ENCODE measurements at regions not wholly inside any gene's neighbourhood (a gene's known extent, or its start where the extent isn't known, plus 50 kb on each side); places are given as distances from the start of the nearest gene placed in this dataset.

GRCh38 chr18:51862051-51862715 lies 477.8 kb upstream of the DCC start:
- DNase-seq, result no peak

- no peak for DNase-seq
Observed at GRCh38 chr18:51864219-51864965, 475.6 kb upstream of the DCC start.

- no peak for DNase-seq
Observed at GRCh38 chr18:51865538-51865937, 474.5 kb upstream of the DCC start.

- DNase-seq, result no peak
Observed at GRCh38 chr18:51867767-51868166, 472.2 kb upstream of the DCC start.

GRCh38 chr18:51878724-51879123 lies 461.3 kb upstream of the DCC start:
- no peak for DNase-seq

GRCh38 chr18:51879329-51879728 lies 460.7 kb upstream of the DCC start:
- no peak for DNase-seq

- no peak for DNase-seq
Observed at GRCh38 chr18:51881394-51881793, 458.6 kb upstream of the DCC start.

DNA sequence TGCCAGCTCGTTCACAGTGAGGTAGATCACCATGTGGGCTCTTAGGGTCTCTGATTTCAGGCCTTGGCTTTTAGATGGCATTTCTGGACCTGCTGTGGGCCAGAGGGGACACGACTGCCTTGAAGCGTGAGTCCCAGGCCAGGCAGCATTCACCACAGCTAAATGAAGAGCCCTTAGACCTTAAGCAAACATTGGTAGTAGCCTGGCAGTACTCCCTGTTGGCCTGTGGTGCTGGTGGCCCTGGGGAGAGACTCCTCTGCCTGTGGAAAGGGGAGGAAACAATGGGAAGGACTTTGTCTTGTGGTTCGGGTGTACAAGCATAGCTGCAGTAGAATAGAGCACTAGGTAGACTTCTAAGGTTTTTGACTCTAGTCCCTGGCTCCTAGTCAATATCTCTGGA lies 456.0 kb upstream of the DCC start:
- DNase-seq, result no peak

GRCh38 chr18:51890762-51891161 lies 449.2 kb upstream of the DCC start:
- DNase-seq, result no peak

DNA sequence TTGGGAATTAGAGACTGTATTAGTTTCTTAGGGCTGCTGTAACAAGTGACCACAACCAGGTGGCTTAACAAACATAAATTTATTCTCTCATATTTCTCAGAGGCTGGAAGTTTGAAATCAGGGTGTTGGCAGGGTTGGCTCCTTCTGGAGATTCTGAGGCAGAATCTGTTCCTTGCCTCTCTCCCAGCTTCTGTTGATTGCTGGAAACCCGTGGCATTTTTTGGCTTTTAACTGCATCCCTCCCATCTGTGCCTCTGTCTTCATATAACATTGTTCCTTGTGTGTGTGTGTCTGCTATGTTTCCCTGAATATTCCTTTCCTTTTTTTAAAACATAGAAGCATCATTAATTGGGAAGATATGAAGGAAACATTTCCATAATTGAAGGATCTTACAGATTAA lies 448.1 kb upstream of the DCC start:
- DNase-seq, result no peak

DNA sequence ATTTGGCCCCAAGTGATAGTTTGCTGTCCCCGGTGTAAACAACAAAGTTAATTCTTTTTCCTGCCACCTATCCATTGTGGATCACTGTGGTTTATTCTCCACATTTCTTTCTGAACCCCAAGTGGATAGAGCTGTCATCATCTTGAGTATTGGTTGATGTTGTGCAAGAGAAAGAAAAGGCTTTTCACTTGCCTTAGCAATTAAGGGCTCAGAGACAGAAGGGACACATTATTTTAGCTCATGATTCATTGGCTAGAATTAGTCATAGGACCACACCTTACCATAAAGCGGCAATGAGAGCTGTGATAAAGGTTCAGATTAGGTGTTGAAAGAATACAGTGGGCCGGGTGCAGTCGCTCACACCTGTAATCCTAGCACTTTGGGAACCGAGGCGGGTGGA lies 442.1 kb upstream of the DCC start:
- DNase-seq, result no peak

DNA sequence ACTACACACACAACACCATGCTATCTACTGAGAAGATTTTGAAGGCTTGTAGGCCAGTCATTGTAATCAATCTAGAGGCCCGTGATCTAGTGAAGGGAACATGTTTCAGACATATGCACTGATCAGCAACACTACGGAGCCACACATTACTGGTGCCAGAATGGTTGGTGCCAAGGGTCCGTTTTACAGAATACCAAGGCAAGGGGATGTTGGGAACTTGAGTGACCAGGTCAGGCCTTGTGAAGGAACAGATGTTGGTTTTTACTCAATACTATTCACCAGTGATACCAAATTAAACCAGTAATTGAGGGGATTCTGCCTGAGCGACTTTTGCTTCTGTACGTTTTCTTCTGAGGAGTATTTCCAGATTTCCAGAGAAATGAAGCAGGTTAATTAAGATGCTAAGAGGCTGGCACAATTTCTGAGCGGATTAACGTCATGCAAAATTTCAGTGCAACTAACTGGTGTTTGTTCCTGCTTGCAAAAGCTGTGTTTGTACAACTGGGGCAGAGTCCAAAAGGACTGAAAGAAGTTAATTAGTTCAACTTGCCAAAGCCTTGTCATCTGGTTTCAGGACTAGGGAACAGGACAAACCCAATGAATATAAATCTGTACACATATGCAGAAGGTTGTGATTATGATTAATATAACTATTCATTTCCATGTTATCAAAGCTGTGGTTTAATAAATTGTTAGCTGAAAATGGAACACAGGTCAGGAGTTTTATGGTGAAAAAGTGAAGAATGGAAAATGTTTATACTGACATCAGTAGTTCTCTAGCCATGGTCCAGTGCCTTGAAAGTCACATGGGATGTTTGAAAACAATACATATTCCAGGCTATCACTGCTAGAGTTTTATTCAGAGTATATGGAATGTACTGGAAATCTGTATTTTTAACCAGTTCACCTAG lies 432.1 kb upstream of the DCC start:
- no peak for DNase-seq

- no peak for DNase-seq
Observed at GRCh38 chr18:51908598-51908944, 431.4 kb upstream of the DCC start.

GRCh38 chr18:51911584-51911983 lies 428.4 kb upstream of the DCC start:
- no peak for DNase-seq

GRCh38 chr18:51912381-51912780 lies 427.6 kb upstream of the DCC start:
- no peak for DNase-seq

- no peak for DNase-seq
Observed at GRCh38 chr18:51915176-51915575, 424.8 kb upstream of the DCC start.

- no peak for DNase-seq
Observed at GRCh38 chr18:51921862-51922261, 418.1 kb upstream of the DCC start.

DNA sequence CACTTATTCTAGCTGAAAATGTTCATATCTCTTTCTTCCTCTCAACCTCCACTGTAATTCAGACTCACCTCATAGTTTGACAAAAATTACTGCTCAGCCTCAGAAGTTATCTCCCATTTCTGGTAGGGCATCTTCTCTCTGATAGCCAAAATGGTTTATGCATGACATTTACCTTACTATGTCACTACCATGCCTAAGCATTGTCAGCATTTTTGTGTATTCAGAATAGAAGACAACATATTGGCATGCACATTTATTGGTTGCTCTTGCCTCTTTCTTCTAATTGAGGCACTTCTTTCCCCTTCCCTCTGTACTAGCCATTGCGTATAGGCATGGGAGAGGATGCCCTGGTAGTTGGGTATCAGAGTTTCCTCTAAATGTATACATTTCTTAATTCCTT lies 406.1 kb upstream of the DCC start:
- DNase-seq, result no peak

DNA sequence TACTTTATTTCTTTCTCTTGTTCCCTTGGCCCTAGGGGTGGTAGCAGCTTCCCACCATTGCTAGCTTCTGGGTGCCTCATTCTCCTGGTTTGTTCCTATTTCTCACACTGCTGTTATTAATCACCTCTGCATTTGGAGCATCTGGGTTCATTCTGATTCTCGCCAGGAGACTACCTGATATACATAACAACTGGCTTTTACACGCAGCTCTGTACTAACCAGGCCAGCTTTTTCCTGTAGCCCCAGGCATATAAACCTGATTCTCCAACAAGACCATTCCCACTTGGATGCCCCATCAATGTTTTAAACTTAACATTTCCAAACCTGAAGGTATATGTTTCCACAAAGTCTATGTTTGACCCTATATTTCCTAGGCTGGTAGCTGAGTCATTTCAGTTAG lies 403.9 kb upstream of the DCC start:
- DNase-seq, result no peak

DNA sequence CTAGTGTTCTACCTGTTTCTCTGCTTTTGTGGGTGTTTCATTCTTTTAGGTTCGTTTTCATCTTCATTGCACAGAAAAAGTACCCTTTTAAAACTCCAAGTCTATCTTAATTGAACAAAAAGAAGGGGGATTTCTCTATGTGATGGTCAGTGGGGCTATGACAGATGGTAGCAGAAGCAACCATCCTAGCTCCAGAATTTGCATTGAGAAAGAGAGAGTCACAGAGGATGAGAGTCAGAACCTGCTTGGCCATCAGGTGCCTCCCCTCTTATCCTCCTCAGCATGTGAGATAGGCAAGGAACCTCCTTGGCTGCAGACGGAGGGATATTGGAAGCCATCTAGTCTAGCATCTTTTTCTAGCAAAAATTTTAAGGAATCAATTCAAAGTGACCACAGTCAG lies 398.0 kb upstream of the DCC start:
- no peak for DNase-seq

DNA sequence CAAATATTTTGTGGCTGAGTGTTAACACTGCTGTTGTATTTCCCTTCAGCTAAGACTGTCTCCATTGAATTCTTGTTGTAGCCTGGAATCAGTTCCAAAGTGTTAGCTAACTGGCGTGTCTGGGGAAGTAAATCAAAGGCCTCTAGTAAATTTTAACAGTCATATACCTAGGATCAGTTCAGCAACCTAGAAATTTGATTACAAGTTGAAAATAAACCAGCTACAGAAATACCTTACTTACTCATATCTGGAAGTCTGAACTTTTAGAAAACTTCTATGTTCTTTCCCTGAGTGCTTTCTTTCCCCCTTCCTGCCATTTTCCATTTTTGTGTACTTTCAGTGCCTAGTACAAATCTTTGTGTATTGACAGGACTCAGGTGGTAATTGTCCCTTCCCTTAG lies 396.7 kb upstream of the DCC start:
- DNase-seq, result no peak

GRCh38 chr18:51946946-51947345 lies 393.1 kb upstream of the DCC start:
- no peak for DNase-seq

DNA sequence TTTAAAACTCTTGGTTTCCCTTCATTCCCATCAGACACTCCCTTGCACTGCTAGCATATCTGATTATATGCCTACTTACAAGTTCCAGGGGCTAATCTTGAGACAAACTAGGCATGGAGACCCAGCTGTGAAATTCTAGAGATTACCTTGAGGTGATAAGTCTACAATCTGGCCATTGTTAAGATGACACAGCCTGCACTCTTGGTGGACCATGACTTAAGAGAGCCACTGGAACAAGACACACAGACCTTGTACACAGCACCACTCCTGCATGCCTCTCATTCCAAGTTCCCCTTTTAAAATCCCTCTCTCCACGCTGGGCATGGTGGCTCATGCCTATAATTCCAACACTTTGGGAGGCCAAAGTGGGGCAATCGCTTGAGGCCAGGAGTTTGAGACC lies 387.2 kb upstream of the DCC start:
- DNase-seq, result no peak

- no peak for DNase-seq
Observed at GRCh38 chr18:51953521-51953920, 386.5 kb upstream of the DCC start.

All from inflammatory macrophage treated with lipopolysaccharide for 1 hour (primary cell).